ENCODE measurements at regions not wholly inside any gene's neighbourhood (a gene's known extent, or its start where the extent isn't known, plus 50 kb on each side); places are given as distances from the start of the nearest gene placed in this dataset.

DNA sequence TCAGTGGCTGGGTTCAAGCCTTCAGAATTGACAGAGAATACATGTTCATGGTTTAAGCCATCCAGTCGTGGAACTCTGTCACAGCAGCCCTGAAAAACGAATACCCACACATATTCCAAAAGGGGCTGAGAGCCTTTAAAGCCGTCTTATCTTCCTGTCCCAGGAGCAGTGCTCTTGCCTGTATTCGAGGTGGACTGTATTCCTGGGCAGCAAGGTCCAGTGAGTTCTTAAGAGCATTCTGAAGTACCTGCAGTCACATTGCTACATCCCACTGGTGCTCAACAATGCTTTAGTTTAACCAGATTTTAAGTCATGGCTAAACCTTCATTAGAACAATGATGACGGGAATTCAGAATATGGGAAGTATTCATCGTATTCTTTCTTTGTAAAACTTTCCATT is 380.7 kb upstream of the KLF4 start:
- TF ChIP-seq EP300 (IDR thresholded peaks at IDR 0.05) (no peak), POLR2A (IDR thresholded peaks at IDR 0.05; ENCODE audit: low read depth) (no peak), POLR2AphosphoS5 (IDR thresholded peaks at IDR 0.05) (no peak)
- TF ChIP-seq, protein P1, sequence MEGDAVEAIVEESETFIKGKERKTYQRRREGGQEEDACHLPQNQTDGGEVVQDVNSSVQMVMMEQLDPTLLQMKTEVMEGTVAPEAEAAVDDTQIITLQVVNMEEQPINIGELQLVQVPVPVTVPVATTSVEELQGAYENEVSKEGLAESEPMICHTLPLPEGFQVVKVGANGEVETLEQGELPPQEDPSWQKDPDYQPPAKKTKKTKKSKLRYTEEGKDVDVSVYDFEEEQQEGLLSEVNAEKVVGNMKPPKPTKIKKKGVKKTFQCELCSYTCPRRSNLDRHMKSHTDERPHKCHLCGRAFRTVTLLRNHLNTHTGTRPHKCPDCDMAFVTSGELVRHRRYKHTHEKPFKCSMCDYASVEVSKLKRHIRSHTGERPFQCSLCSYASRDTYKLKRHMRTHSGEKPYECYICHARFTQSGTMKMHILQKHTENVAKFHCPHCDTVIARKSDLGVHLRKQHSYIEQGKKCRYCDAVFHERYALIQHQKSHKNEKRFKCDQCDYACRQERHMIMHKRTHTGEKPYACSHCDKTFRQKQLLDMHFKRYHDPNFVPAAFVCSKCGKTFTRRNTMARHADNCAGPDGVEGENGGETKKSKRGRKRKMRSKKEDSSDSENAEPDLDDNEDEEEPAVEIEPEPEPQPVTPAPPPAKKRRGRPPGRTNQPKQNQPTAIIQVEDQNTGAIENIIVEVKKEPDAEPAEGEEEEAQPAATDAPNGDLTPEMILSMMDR (IDR thresholded peaks at IDR 0.05) = no peak
- 83% methylated on average over 6 of the region's 6 CpGs for WGBS
- H3K4me1 ChIP-seq = no peaks in the 10 kb centered on the region

GRCh38 chr9:107869111-107869510 is 379.5 kb upstream of the KLF4 start:
- WGBS = 80% methylated on average over 3 of the region's 3 CpGs
- intact Hi-C loops (cut with DNase I) = no loop called here
- DNase-seq (ENCODE audit: extremely low spot score) = no peak
- TF ChIP-seq POLR2A (IDR thresholded peaks at IDR 0.05; ENCODE audit: low read depth) (no peak), EP300 (IDR thresholded peaks at IDR 0.05) (no peak), POLR2AphosphoS5 (IDR thresholded peaks at IDR 0.05) (no peak)
- no peaks in the 10 kb centered on the region for H3K27me3 ChIP-seq
- H3K4me3 ChIP-seq = no peak overlapping the region
- H3K27ac ChIP-seq (replicated peaks in 1 of 4) = no peak overlapping the region
- no peaks in the 10 kb centered on the region for H3K9me3 ChIP-seq
- no peaks in the 10 kb centered on the region for H3K4me1 ChIP-seq
- H3K36me3 ChIP-seq = no peaks in the 10 kb centered on the region

More for the DNA sequence above, 380.7 kb upstream of the KLF4 start:
- Histone ChIP-seq H3K9me3 (no peaks in the 10 kb centered on the region), H3K36me3 (no peaks in the 10 kb centered on the region), H3K27me3 (no peaks in the 10 kb centered on the region), H3K4me3 (no peak overlapping the region), H3K27ac (replicated peaks in 1 of 4) (no peak overlapping the region)
- intact Hi-C loops (cut with DNase I) = no loop called here
- no peak for DNase-seq (ENCODE audit: extremely low spot score)

DNA sequence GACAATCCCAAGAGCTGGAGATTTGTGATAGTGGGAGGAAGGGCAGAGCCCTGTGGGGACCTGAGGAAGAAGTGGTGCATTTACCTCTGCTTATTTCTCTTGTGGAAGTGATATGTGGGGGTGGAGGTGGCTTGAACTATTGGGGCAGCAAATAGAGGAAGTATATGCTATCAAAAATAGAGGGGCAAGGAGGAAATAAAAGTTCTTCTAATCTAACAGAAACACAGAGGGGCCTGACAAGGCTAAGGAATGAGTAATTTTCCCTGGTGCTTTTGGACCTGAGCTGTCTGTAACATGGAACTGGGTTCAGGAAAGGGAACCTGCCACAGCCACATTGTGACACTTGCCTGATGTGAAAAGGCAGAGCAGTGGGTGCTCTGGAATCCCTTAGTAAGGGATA is 378.6 kb upstream of the KLF4 start:
- H3K4me3 ChIP-seq = no peak overlapping the region
- no peak overlapping the region for H3K27ac ChIP-seq (replicated peaks in 1 of 4)
- TF ChIP-seq, protein P1 (IDR thresholded peaks at IDR 0.05) = no peak
- no peak for TF ChIP-seq EP300 (IDR thresholded peaks at IDR 0.05)
- no peak for TF ChIP-seq POLR2AphosphoS5 (IDR thresholded peaks at IDR 0.05)
- TF ChIP-seq POLR2A (IDR thresholded peaks at IDR 0.05; ENCODE audit: low read depth) = no peak
- intact Hi-C loops (cut with DNase I) = no loop called here
- no peaks in the 10 kb centered on the region for H3K27me3 ChIP-seq
- no peaks in the 10 kb centered on the region for H3K36me3 ChIP-seq
- no peaks in the 10 kb centered on the region for H3K4me1 ChIP-seq
- DNase-seq (ENCODE audit: extremely low spot score) = no peak
- no peaks in the 10 kb centered on the region for H3K9me3 ChIP-seq

- no peak overlapping the region for H3K4me3 ChIP-seq
- intact Hi-C loops (cut with DNase I) = no loop called here
- WGBS = 88% methylated on average over 5 of the region's 5 CpGs
Measured at GRCh38 chr9:107867738-107868137, 378.2 kb upstream of the KLF4 start.

DNA sequence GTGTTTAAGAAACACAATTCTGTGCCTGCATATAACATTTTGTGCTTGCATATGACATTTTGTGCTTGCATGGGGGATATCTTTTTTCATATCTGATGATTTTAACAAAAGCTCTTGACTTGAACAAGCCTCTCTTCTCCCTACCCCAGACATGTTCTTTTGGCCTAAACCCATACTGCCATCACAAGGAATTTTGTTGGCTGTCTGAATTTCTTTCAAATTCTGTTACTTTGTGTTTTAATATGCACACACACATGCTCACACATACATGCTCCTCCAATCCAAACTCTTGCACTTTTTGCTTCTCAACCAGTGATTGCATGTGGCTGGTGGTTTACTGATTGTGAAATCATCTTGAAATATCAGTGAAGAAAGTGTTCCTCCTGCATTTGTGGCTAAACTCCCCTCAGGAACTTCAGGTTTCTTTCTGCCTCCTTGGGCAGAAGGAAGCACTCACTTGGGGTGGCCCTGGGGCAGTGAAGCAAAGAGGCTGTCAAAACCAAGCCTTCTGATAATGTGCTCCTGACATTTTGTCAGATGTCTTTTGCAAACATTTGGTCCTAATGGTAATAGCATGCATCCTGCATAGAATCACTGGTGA is 377.2 kb upstream of the KLF4 start:
- H3K9me3 ChIP-seq = no peaks in the 10 kb centered on the region
- no peak overlapping the region for H3K4me3 ChIP-seq
- no peaks in the 10 kb centered on the region for H3K4me1 ChIP-seq
- DNase-seq (ENCODE audit: extremely low spot score) = no peak
- H3K27me3 ChIP-seq = no peaks in the 10 kb centered on the region
- intact Hi-C loops (cut with DNase I) = no loop called here
- H3K27ac ChIP-seq (replicated peaks in 1 of 4) = no peak overlapping the region
- TF ChIP-seq, protein P1 (IDR thresholded peaks at IDR 0.05) = no peak
- TF ChIP-seq EP300 (IDR thresholded peaks at IDR 0.05) (no peak), POLR2AphosphoS5 (IDR thresholded peaks at IDR 0.05) (no peak), POLR2A (IDR thresholded peaks at IDR 0.05; ENCODE audit: low read depth) (no peak)
- no peaks in the 10 kb centered on the region for H3K36me3 ChIP-seq

More at GRCh38 chr9:107867738-107868137, 378.2 kb upstream of the KLF4 start:
- Histone ChIP-seq H3K4me1 (no peaks in the 10 kb centered on the region), H3K27me3 (no peaks in the 10 kb centered on the region), H3K36me3 (no peaks in the 10 kb centered on the region), H3K9me3 (no peaks in the 10 kb centered on the region), H3K27ac (replicated peaks in 1 of 4) (no peak overlapping the region)
- no peak for DNase-seq (ENCODE audit: extremely low spot score)
- TF ChIP-seq EP300 (IDR thresholded peaks at IDR 0.05) = no peak
- no peak for TF ChIP-seq POLR2AphosphoS5 (IDR thresholded peaks at IDR 0.05)
- TF ChIP-seq, protein P1 (IDR thresholded peaks at IDR 0.05) = no peak
- TF ChIP-seq POLR2A (IDR thresholded peaks at IDR 0.05; ENCODE audit: low read depth) = no peak
